ENCODE measurements at regions not wholly inside any gene's neighbourhood (a gene's known extent, or its start where the extent isn't known, plus 50 kb on each side); places are given as distances from the start of the nearest gene placed in this dataset.

GRCh38 chr6:6925391-6926164, 182.2 kb upstream of the RREB1 start:
- TF ChIP-seq CTCF (IDR thresholded peaks at IDR 0.05) (no peak), POLR2A (IDR thresholded peaks at IDR 0.05) (no peak)

Measured in uterus (tissue), 2 donors.